H1 (cell line): ENCODE measurements at regions not wholly inside any gene's neighbourhood (a gene's known extent, or its start where the extent isn't known, plus 50 kb on each side); places are given as distances from the start of the nearest gene placed in this dataset.

Source experiments
- NANOG ChIP-seq: IDR thresholded peaks from 2 replicates; pipeline ENCODE4 v1.6.1; 2011; ENCODE audit warnings: low read length, low read depth, mild to moderate bottlenecking, inconsistent platforms; ENCODE audit not compliant: insufficient read depth, poor library complexity, severe bottlenecking

DNA sequence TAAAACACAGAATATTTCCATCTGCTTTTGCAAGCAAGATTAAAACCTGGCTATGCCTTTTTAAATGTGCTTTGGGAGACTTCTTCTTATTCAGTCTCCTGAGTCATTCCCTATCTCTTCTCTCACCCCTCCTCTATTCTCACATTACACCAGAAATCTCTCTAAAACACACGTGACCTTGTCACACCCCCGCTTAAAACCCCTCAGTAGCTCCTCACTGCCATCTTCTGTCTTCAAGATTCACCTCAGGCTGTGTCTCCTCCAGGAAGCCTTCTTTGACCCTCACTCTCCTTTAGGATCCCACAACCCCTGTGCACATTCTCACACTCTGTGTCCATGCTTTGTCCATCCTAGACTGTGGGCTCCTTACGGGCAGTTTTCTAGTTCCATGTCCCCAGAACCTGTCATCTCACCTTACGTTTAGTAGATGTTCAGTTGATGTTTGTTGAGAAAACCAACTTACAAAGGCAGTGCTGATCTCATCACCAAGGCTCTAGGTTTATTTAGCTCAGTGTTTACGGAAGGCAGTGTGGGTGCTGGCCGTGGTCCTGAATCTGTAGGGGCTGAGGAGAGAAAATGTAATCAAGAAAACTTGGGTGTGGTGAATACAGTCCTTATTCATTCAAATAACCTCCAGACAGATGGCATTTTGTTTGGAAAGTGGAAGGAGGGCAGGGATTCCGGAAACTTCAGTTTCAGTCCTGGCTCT, 143.5 kb downstream of the DMRTA2 start (continued):
- TF ChIP-seq NANOG: no peak
